Erythroblast (primary cell): ENCODE measurements at regions not wholly inside any gene's neighbourhood (a gene's known extent, or its start where the extent isn't known, plus 50 kb on each side); places are given as distances from the start of the nearest gene placed in this dataset.

Experiments
- DNase-seq, 2 experiments: peaks; one replicate each; lab custom pipeline; 2025; lab: John Stamatoyannopoulos, UW
- GATA1 ChIP-seq: IDR thresholded peaks from 2 replicates; pipeline ENCODE4 v1.6.1; 2011; ENCODE audit warnings: low read depth, mild to moderate bottlenecking, control low read depth, low read length, moderate library complexity
- POLR2A ChIP-seq: IDR thresholded peaks from 2 replicates; pipeline ENCODE4 v1.6.1; 2011; ENCODE audit warnings: mild to moderate bottlenecking, low read length

GRCh38 chrX:38899650-38900049 lies 98.4 kb downstream of the MID1IP1 start:
- no peak for DNase-seq
- TF ChIP-seq POLR2A = no peak
- no peak for TF ChIP-seq GATA1

- DNase-seq = no peak
- TF ChIP-seq GATA1 = no peak
- no peak for TF ChIP-seq POLR2A
Measured at GRCh38 chrX:38900719-38901118, 99.5 kb downstream of the MID1IP1 start.

- TF ChIP-seq GATA1 = no peak
- no peak for TF ChIP-seq POLR2A
- no peak for DNase-seq
Measured at GRCh38 chrX:38902972-38903492, 101.8 kb downstream of the MID1IP1 start.

GRCh38 chrX:38916801-38917200 lies 115.5 kb downstream of the MID1IP1 start:
- no peak for TF ChIP-seq GATA1
- no peak for TF ChIP-seq POLR2A
- DNase-seq = no peak

- no peak for DNase-seq
Measured at GRCh38 chrX:38917954-38918353, 116.7 kb downstream of the MID1IP1 start.

GRCh38 chrX:38919202-38919601 lies 117.9 kb downstream of the MID1IP1 start:
- no peak for DNase-seq
- no peak for TF ChIP-seq POLR2A
- TF ChIP-seq GATA1 = no peak

More at GRCh38 chrX:38917954-38918353, 116.7 kb downstream of the MID1IP1 start:
- TF ChIP-seq POLR2A (no peak), GATA1 (no peak)

- no peak for DNase-seq
- TF ChIP-seq POLR2A (no peak), GATA1 (no peak)
Measured at GRCh38 chrX:38919853-38920528, 118.7 kb downstream of the MID1IP1 start.

GRCh38 chrX:38923451-38923969 lies 122.3 kb downstream of the MID1IP1 start:
- DNase-seq = no peak
- TF ChIP-seq POLR2A (no peak), GATA1 (no peak)

- no peak for DNase-seq
- TF ChIP-seq GATA1 (no peak), POLR2A (no peak)
Measured at GRCh38 chrX:38927592-38927991, 126.3 kb downstream of the MID1IP1 start.

- no peak for TF ChIP-seq GATA1
- no peak for TF ChIP-seq POLR2A
- DNase-seq = peak; percentile 5 to 9
Measured at GRCh38 chrX:38929966-38930421, 128.7 kb downstream of the MID1IP1 start.

- DNase-seq = no peak
- TF ChIP-seq POLR2A = no peak
- TF ChIP-seq GATA1 = no peak
Measured at GRCh38 chrX:38930474-38930873, 129.2 kb downstream of the MID1IP1 start.

- no peak for TF ChIP-seq POLR2A
- TF ChIP-seq GATA1 = no peak
- DNase-seq = no peak
Measured at GRCh38 chrX:38935561-38935960, 134.3 kb downstream of the MID1IP1 start.

GRCh38 chrX:38937400-38937799 lies 136.1 kb downstream of the MID1IP1 start:
- no peak for DNase-seq
- TF ChIP-seq GATA1 (no peak), POLR2A (no peak)

- no peak for TF ChIP-seq POLR2A
- no peak for TF ChIP-seq GATA1
- no peak for DNase-seq
Measured at GRCh38 chrX:38937926-38938325, 136.7 kb downstream of the MID1IP1 start.

- TF ChIP-seq POLR2A (no peak), GATA1 (no peak)
- DNase-seq = no peak
Measured at GRCh38 chrX:38939067-38939466, 137.8 kb downstream of the MID1IP1 start.

- TF ChIP-seq POLR2A = no peak
- no peak for TF ChIP-seq GATA1
- no peak for DNase-seq
Measured at GRCh38 chrX:38940547-38940946, 139.3 kb downstream of the MID1IP1 start.
